OCI-LY1 (cell line): ENCODE measurements at regions not wholly inside any gene's neighbourhood (a gene's known extent, or its start where the extent isn't known, plus 50 kb on each side); places are given as distances from the start of the nearest gene placed in this dataset.

ENCODE experiments used
- H2AFZ ChIP-seq: fragments of 200-600 bp; sonication (generic), shearing (Covaris generic); 2 replicates; pipeline ENCODE4 v1.6.0; 2014; ENCODE audit warnings: antibody characterized with exemption, mild to moderate bottlenecking, low read length
- H3F3A ChIP-seq: fragments of 200-600 bp; sonication (generic), shearing (Covaris generic); 2 replicates; pipeline ENCODE4 v1.6.0; 2014; ENCODE audit warnings: mild to moderate bottlenecking, antibody characterized with exemption, low read length, moderate library complexity; ENCODE audit not compliant: insufficient read depth
- H3K27ac ChIP-seq: fragments of 200-600 bp; sonication (generic); 2 replicates; pipeline ENCODE4 v1.5.1; 2014; ENCODE audit warnings: low read length, mixed run types, mild to moderate bottlenecking, low read depth; ENCODE audit not compliant: poor library complexity, severe bottlenecking
- H3K27me3 ChIP-seq: fragments of 200-600 bp; sonication (generic); 2 replicates; pipeline ENCODE4 v1.6.0; 2014; ENCODE audit warnings: antibody characterized with exemption, mild to moderate bottlenecking, low read length, moderate library complexity; ENCODE audit not compliant: insufficient read depth
- H3K36me3 ChIP-seq: fragments of 200-600 bp; sonication (generic); 2 replicates; pipeline ENCODE4 v1.6.1; 2014; ENCODE audit warnings: mild to moderate bottlenecking, antibody characterized with exemption, low read length, moderate library complexity, mixed read lengths; ENCODE audit not compliant: insufficient read depth
- H3K4me1 ChIP-seq: fragments of 200-600 bp; sonication (generic); 2 replicates; pipeline ENCODE4 v1.5.1; 2014; ENCODE audit warnings: mild to moderate bottlenecking, low read length, moderate library complexity; ENCODE audit not compliant: insufficient read depth, severe bottlenecking
- H3K4me2 ChIP-seq: fragments of 200-600 bp; sonication (generic), shearing (Covaris generic); 2 replicates; pipeline ENCODE4 v1.6.1; 2014; ENCODE audit warnings: low read length
- H3K4me3 ChIP-seq: fragments of 200-600 bp; sonication (generic); 2 replicates; pipeline ENCODE4 v1.5.1; 2014; ENCODE audit warnings: low read length, low read depth, mild to moderate bottlenecking, mixed read lengths; ENCODE audit not compliant: poor library complexity, severe bottlenecking
- H3K79me2 ChIP-seq: fragments of 200-600 bp; shearing (Covaris generic); 2 replicates; pipeline ENCODE4 v1.6.1; 2016; ENCODE audit warnings: mixed run types, low read length, mixed read lengths; ENCODE audit not compliant: insufficient read depth
- H3K9ac ChIP-seq: fragments of 200-600 bp; sonication (generic), shearing (Covaris generic); 2 replicates; pipeline ENCODE4 v1.6.1; 2014; ENCODE audit warnings: mild to moderate bottlenecking, low read length, mixed read lengths
- H3K9me2 ChIP-seq: fragments of 200-600 bp; sonication (generic), shearing (Covaris generic); 2 replicates; pipeline ENCODE4 v1.6.1; 2014; ENCODE audit warnings: low read depth, mild to moderate bottlenecking, low read length, mixed read lengths
- H3K9me3 ChIP-seq: fragments of 200-600 bp; shearing (Covaris generic); 2 replicates; pipeline ENCODE4 v1.6.1; 2014; ENCODE audit warnings: low read length, mixed read lengths
- H4K20me1 ChIP-seq: fragments of 200-600 bp; sonication (generic), shearing (Covaris generic); 2 replicates; pipeline ENCODE4 v1.6.0; 2016; ENCODE audit warnings: mild to moderate bottlenecking, low read length; ENCODE audit not compliant: insufficient read depth
- CTCF ChIP-seq: fragments of 200-600 bp; sonication (generic), shearing (Covaris generic); IDR thresholded peaks from 2 replicates; pipeline ENCODE4 v1.5.1; 2017; ENCODE audit warnings: mild to moderate bottlenecking, antibody characterized with exemption, low read length, moderate library complexity, mixed read lengths
- EZH2 ChIP-seq: fragments of 200-600 bp; sonication (generic), shearing (Covaris generic); IDR thresholded peaks from 2 replicates; pipeline ENCODE4 v1.8.0; 2017; ENCODE audit warnings: borderline replicate concordance, mixed run types, mild to moderate bottlenecking, antibody characterized with exemption, low read length, moderate library complexity, mixed read lengths

GRCh38 chr2:144317071-144317738, 202.7 kb downstream of the ZEB2 start:
- peaks cover 8% of the 10 kb centered on the region for H3K9me3 ChIP-seq
- no peaks in the 10 kb centered on the region for H3K27me3 ChIP-seq
- H3K4me3 ChIP-seq: no peak overlapping the region
- H2AFZ ChIP-seq: no peak overlapping the region
- H4K20me1 ChIP-seq: no peaks in the 10 kb centered on the region
- no peak overlapping the region for H3K9ac ChIP-seq
- no peaks in the 10 kb centered on the region for H3K9me2 ChIP-seq
- H3K4me1 ChIP-seq: peaks cover 20% of the 10 kb centered on the region
- peaks cover 82% of the 10 kb centered on the region for H3K79me2 ChIP-seq
- no peak overlapping the region for H3K27ac ChIP-seq
- no peaks in the 10 kb centered on the region for H3F3A ChIP-seq
- peaks cover 39% of the 10 kb centered on the region for H3K36me3 ChIP-seq
- no peak overlapping the region for H3K4me2 ChIP-seq
- TF ChIP-seq EZH2 (no peak), CTCF (no peak)

DNA sequence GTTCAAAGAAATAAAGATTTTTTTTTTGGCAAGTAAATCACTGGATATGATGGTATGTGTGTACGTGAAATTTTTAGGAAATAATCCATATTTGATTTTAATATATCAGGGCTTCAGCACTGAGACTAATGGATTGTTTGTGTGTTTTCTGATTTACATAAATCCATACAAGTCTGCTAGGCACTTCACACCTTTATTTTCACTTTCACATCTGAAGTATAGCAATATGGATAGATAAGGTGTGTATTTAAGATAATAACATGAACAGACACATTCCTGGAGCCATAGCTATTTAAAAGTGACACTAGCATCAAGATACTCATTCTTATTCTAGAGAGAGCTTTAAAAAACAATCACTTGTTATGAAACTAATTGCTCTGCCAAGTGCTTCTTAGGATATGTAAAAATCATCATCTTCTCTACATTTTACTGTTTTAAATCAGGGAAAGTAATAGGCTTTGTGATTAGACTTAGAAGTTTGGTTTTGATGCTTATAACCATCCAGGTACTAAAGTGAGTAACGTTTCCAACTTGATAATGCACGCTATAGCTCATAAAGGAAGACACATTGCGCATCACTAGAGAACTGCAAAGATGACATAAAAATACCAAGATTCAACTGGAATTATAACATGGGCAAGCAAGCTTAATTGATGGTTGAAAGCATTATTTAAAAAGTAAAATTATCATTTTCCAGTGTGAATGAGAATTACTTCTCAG, 208.9 kb downstream of the ZEB2 start:
- H3K27ac ChIP-seq: no peak overlapping the region

GRCh38 chr2:144310484-144310883, 209.4 kb downstream of the ZEB2 start:
- Histone ChIP-seq H3K4me3 (no peak overlapping the region), H3K4me1 (no peaks in the 10 kb centered on the region), H3K9ac (no peak overlapping the region), H3K4me2 (no peak overlapping the region), H3K9me2 (no peaks in the 10 kb centered on the region), H4K20me1 (no peaks in the 10 kb centered on the region), H2AFZ (no peak overlapping the region), H3F3A (no peaks in the 10 kb centered on the region), H3K9me3 (peaks cover 17% of the 10 kb centered on the region), H3K36me3 (peaks cover 46% of the 10 kb centered on the region), H3K79me2 (peaks cover 75% of the 10 kb centered on the region), H3K27me3 (no peaks in the 10 kb centered on the region), H3K27ac (no peak overlapping the region)
- TF ChIP-seq CTCF (no peak), EZH2 (no peak)

More for the DNA sequence above, 208.9 kb downstream of the ZEB2 start:
- H3K4me3 ChIP-seq: no peak overlapping the region
- peaks cover 17% of the 10 kb centered on the region for H3K9me3 ChIP-seq
- peaks cover 46% of the 10 kb centered on the region for H3K36me3 ChIP-seq
- no peak overlapping the region for H3K9ac ChIP-seq
- H2AFZ ChIP-seq: no peak overlapping the region
- no peaks in the 10 kb centered on the region for H3K4me1 ChIP-seq
- TF ChIP-seq CTCF: no peak
- no peak for TF ChIP-seq EZH2
- H3K27me3 ChIP-seq: no peaks in the 10 kb centered on the region
- no peaks in the 10 kb centered on the region for H4K20me1 ChIP-seq
- H3F3A ChIP-seq: no peaks in the 10 kb centered on the region
- peaks cover 75% of the 10 kb centered on the region for H3K79me2 ChIP-seq
- no peaks in the 10 kb centered on the region for H3K9me2 ChIP-seq
- no peak overlapping the region for H3K4me2 ChIP-seq
